Endothelial cell of umbilical vein (primary cell): ENCODE measurements at regions not wholly inside any gene's neighbourhood (a gene's known extent, or its start where the extent isn't known, plus 50 kb on each side); places are given as distances from the start of the nearest gene placed in this dataset.

Source experiments
- BruUV-seq: library from RNA; stranded (reverse); fragments of 400-500 nt; replicated peaks from 2 replicates; lab custom pipeline; 2021; lab: Mats Ljungman, UMichigan
- CTCF ChIA-PET: fragments of 300-600, 350-600 bp; sonication (Branson Sonifier 250); formaldehyde crosslinking; loops from one replicate; lab custom pipeline; 2021; ENCODE audit warnings: antibody characterized with exemption, inconsistent platforms; lab: Charles Lee
- POLR2A ChIA-PET: fragments of 300-600, 350-600 bp; sonication (Branson Sonifier 250); formaldehyde crosslinking; loops from one replicate; lab custom pipeline; 2021; ENCODE audit warnings: antibody characterized with exemption, inconsistent platforms; lab: Charles Lee
- DNase-seq: peaks from one replicate; pipeline ENCODE4 v3.0.0-alpha.2; 2011; ENCODE audit warnings: low read depth, low spot score
- FAIRE-seq: peaks from 2 replicates; lab custom pipeline; 2011; peaks lifted over from hg19 to GRCh38; lab: Jason Lieb, UNC
- H2AFZ ChIP-seq: 2 replicates; pipeline ENCODE4 v1.6.0; 2012; ENCODE audit warnings: low read depth, low read length, control low read depth, inconsistent platforms
- H3K27ac ChIP-seq: 2 replicates; pipeline ENCODE4 v1.5.1; 2011; ENCODE audit warnings: low read depth, mild to moderate bottlenecking, control low read depth, low read length, moderate library complexity; ENCODE audit not compliant: insufficient read depth
- H3K27me3 ChIP-seq, 2 experiments: 2 replicates each; pipeline versions ENCODE4 v1.6.0 to v1.6.1; 2011; ENCODE audit warnings: low read length in 2 of 2, mixed read lengths in 1 of 2; ENCODE audit not compliant: control insufficient read depth in 2 of 2, insufficient read depth in 2 of 2
- H3K36me3 ChIP-seq, 2 experiments: 2 replicates in 1 of 2; 3 replicates in 1 of 2; pipeline ENCODE4 v1.5.1; 2011; ENCODE audit warnings: low read length in 2 of 2, mild to moderate bottlenecking in 1 of 2, moderate library complexity in 1 of 2; ENCODE audit not compliant: control insufficient read depth in 2 of 2, insufficient read depth in 2 of 2; ENCODE audit errors: extremely low read depth in 1 of 2
- H3K4me1 ChIP-seq: 3 replicates; pipeline ENCODE4 v1.5.1; 2011; ENCODE audit warnings: mild to moderate bottlenecking, low read length; ENCODE audit not compliant: control insufficient read depth, insufficient read depth; ENCODE audit errors: extremely low read depth
- H3K4me2 ChIP-seq: 2 replicates; pipeline ENCODE4 v1.6.1; 2011; ENCODE audit warnings: low read length, control low read depth, mixed read lengths; ENCODE audit not compliant: insufficient read depth
- H3K4me3 ChIP-seq, 3 experiments: fragments of 200-600 bp in 1 of 3; sonication (generic), shearing (Covaris generic) in 1 of 3; replicated peaks in 1 of 3; 2 replicates each; pipeline ENCODE4 v1.5.1; 2011 to 2016; ENCODE audit warnings: control low read depth in 3 of 3, low read length in 3 of 3, mild to moderate bottlenecking in 2 of 3, inconsistent platforms in 1 of 3, low read depth in 1 of 3, moderate library complexity in 1 of 3; ENCODE audit not compliant: insufficient read depth in 1 of 3
- H3K79me2 ChIP-seq: 2 replicates; pipeline ENCODE4 v1.6.0; 2012; ENCODE audit warnings: low read length, inconsistent platforms; ENCODE audit not compliant: control insufficient read depth, insufficient read depth
- H3K9ac ChIP-seq: replicated peaks from 2 replicates; pipeline ENCODE3; 2011; ENCODE audit warnings: low read length, control low read depth; ENCODE audit not compliant: insufficient read depth; ENCODE audit errors: extremely low read depth
- H3K9me1 ChIP-seq: replicated peaks from 3 replicates; pipeline ENCODE4 v1.6.0; 2011; ENCODE audit warnings: mild to moderate bottlenecking, low read length; ENCODE audit not compliant: control insufficient read depth, insufficient read depth; ENCODE audit errors: extremely low read depth
- H3K9me3 ChIP-seq: replicated peaks from 2 replicates; pipeline ENCODE4 v1.5.1; 2012; ENCODE audit warnings: low read length, inconsistent platforms; ENCODE audit not compliant: control insufficient read depth, insufficient read depth
- H4K20me1 ChIP-seq: replicated peaks from 2 replicates; pipeline ENCODE3; 2011; ENCODE audit warnings: mild to moderate bottlenecking, low read length; ENCODE audit not compliant: control insufficient read depth, insufficient read depth; ENCODE audit errors: extremely low read depth
- EZH2 ChIP-seq: IDR thresholded peaks from 2 replicates; pipeline ENCODE4 v1.6.1; 2012; ENCODE audit warnings: borderline replicate concordance, low read depth, mild to moderate bottlenecking, moderate library complexity, low read length, inconsistent platforms; ENCODE audit not compliant: severe bottlenecking
- FOS ChIP-seq: IDR thresholded peaks from 2 replicates; pipeline ENCODE4 v1.6.1; 2011; ENCODE audit warnings: mild to moderate bottlenecking, low read length, moderate library complexity, borderline replicate concordance; ENCODE audit not compliant: insufficient read depth
- GATA2 ChIP-seq: IDR thresholded peaks from 2 replicates; pipeline ENCODE4 v1.7.0; 2011; ENCODE audit warnings: low read depth, mild to moderate bottlenecking, moderate library complexity, mixed read lengths, low read length; ENCODE audit not compliant: insufficient read length, insufficient read depth
- JUN ChIP-seq: IDR thresholded peaks from 2 replicates; pipeline ENCODE4 v1.6.1; 2011; ENCODE audit warnings: borderline replicate concordance, low read depth; ENCODE audit not compliant: insufficient read length, insufficient read depth
- MAX ChIP-seq: IDR thresholded peaks from 2 replicates; pipeline ENCODE4 v1.6.1; 2011; ENCODE audit not compliant: insufficient read depth, insufficient read length
- MYC ChIP-seq: IDR thresholded peaks from one replicate; pipeline ENCODE4 v1.6.1; 2011; ENCODE audit warnings: mild to moderate bottlenecking, low read depth, low read length
- POLR2A ChIP-seq: IDR thresholded peaks from 2 replicates; pipeline ENCODE4 v1.6.1; 2012; ENCODE audit warnings: low read depth, mild to moderate bottlenecking, control low read depth, low read length
- POLR2AphosphoS5 ChIP-seq: IDR thresholded peaks from 2 replicates; pipeline ENCODE4 v1.6.1; 2012; ENCODE audit warnings: low read depth, mild to moderate bottlenecking, control low read depth, low read length, moderate library complexity; ENCODE audit not compliant: insufficient read depth
- dilution Hi-C: fragments of 300-500 bp; cut with MboI; formaldehyde crosslinking; loops from one replicate; pipeline ENCODE4 v1.15.0; 2019; ENCODE audit warnings: low sequenced_read_pairs; ENCODE audit not compliant: extremely low pct_ligation_motif_present
- intact Hi-C: fragments of 100-400 bp; cut with micrococcal nuclease; formaldehyde crosslinking; loops from one replicate; pipeline ENCODE4 v1.10.0; 2022
- TF ChIP-seq, protein P1 (sequence below), 2 donors: IDR thresholded peaks; 1 replicate in 1 of 2; 2 replicates in 1 of 2; pipeline ENCODE4 v1.5.1; 2011; ENCODE audit warnings: low read length in 2 of 2, mild to moderate bottlenecking in 2 of 2, moderate library complexity in 2 of 2, control low read depth in 1 of 2, inconsistent platforms in 1 of 2, low read depth in 1 of 2; ENCODE audit not compliant: insufficient read depth in 1 of 2; ENCODE audit errors: extremely low read depth in 1 of 2

DNA sequence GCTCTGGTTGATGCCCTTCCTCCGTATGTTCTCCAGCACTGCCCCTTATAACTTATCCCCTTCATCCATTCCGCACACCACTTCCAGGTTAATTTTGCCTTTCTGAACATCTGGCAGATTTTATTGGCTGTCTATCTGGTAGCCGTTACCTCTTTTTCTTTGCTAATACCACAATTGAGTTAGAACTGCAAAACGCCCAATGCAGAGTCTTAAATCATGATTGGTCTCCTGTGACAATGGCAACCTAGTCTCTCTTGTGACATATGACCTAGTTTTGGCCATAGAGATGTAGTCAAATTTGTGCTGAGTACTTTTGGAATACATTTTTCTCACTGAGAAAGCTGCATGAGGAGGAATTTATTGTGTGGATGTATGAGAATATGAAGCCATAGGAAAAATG is 365.7 kb upstream of the PRR16 start:
- Histone ChIP-seq H3K79me2 (no peaks in the 10 kb centered on the region), H2AFZ (no peak overlapping the region), H3K36me3 (no peaks in the 10 kb centered on the region), H4K20me1 (no peaks in the 10 kb centered on the region), H3K9me1 (no peaks in the 10 kb centered on the region), H3K27ac (no peak overlapping the region), H3K27me3 (no peaks in the 10 kb centered on the region), H3K4me1 (no peaks in the 10 kb centered on the region), H3K4me2 (no peak overlapping the region), H3K9ac (no peak overlapping the region), H3K4me3 (no peak overlapping the region), H3K9me3 (no peaks in the 10 kb centered on the region)
- FAIRE-seq = no peak
- dilution Hi-C loops = no loop called here
- BruUV-seq = no TSS peak
- ChIA-PET CTCF (no interaction called here), POLR2A (no interaction called here)
- DNase-seq = no peak
- no peak for TF ChIP-seq FOS
- TF ChIP-seq MYC = no peak
- TF ChIP-seq MAX = no peak
- TF ChIP-seq GATA2 = no peak
- no peak for TF ChIP-seq EZH2
- TF ChIP-seq POLR2A = no peak
- no peak for TF ChIP-seq POLR2AphosphoS5
- no peak for TF ChIP-seq JUN
- TF ChIP-seq, protein P1, sequence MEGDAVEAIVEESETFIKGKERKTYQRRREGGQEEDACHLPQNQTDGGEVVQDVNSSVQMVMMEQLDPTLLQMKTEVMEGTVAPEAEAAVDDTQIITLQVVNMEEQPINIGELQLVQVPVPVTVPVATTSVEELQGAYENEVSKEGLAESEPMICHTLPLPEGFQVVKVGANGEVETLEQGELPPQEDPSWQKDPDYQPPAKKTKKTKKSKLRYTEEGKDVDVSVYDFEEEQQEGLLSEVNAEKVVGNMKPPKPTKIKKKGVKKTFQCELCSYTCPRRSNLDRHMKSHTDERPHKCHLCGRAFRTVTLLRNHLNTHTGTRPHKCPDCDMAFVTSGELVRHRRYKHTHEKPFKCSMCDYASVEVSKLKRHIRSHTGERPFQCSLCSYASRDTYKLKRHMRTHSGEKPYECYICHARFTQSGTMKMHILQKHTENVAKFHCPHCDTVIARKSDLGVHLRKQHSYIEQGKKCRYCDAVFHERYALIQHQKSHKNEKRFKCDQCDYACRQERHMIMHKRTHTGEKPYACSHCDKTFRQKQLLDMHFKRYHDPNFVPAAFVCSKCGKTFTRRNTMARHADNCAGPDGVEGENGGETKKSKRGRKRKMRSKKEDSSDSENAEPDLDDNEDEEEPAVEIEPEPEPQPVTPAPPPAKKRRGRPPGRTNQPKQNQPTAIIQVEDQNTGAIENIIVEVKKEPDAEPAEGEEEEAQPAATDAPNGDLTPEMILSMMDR (IDR thresholded peaks at IDR 0.05; ENCODE audit: extremely low read depth in 1 of 2, insufficient read depth in 1 of 2, low read depth in 1 of 2, low read length in 2 of 2) = no peak
- intact Hi-C loops = no loop called here
